K562 (cell line): ENCODE measurements at regions not wholly inside any gene's neighbourhood (a gene's known extent, or its start where the extent isn't known, plus 50 kb on each side); places are given as distances from the start of the nearest gene placed in this dataset.

Source experiments
- ATAC-seq: fragments of 200-7000 bp; cut with Tn5 transposase; 3 replicates; pipeline ENCODE4 v1.9.1; 2020; ENCODE audit warnings: moderate library complexity
- BruUV-seq: library from RNA; stranded (reverse); fragments of 400-500 nt; replicated peaks from 2 replicates; lab custom pipeline; 2021; lab: Mats Ljungman, UMichigan
- CTCF ChIA-PET: fragments of 300-600 bp; formaldehyde crosslinking; extraction: SDS; loops from one replicate; lab custom pipeline; 2021; ENCODE audit warnings: low intra/inter-chr PET ratio; lab: Yijun Ruan, JAX
- POLR2A ChIA-PET: fragments of 300-600, 350-650 bp; sonication (Branson Sonifier 250); formaldehyde crosslinking; extraction: SDS; loops from one replicate; lab custom pipeline; 2021; ENCODE audit warnings: antibody characterized with exemption, inconsistent platforms; lab: Yijun Ruan, JAX
- DNase-seq, 4 experiments: peaks; one replicate each; pipeline versions ENCODE4 v3.0.0 to v3.0.0-alpha.2; 2011 to 2018; ENCODE audit warnings: low spot score in 3 of 4, mixed read lengths in 3 of 4; ENCODE audit errors: extremely low read depth in 1 of 4
- FAIRE-seq: peaks from 2 replicates; lab custom pipeline; 2011; peaks lifted over from hg19 to GRCh38; lab: Jason Lieb, UNC
- H2AFZ ChIP-seq: 2 replicates; pipeline ENCODE4 v1.6.0; 2011; ENCODE audit warnings: low read depth, low read length, control low read depth, inconsistent platforms
- H3K27ac ChIP-seq: fragments of 200-600 bp; 3 replicates; pipeline ENCODE4 v1.8.0; 2011; ENCODE audit warnings: low read depth, mild to moderate bottlenecking, control low read depth, inconsistent platforms, low read length, moderate library complexity, mixed read lengths; ENCODE audit errors: extremely low read depth
- H3K27me3 ChIP-seq, 2 experiments: fragments of 300-600 bp in 1 of 2; 2 replicates in 1 of 2; 3 replicates in 1 of 2; pipeline versions ENCODE4 v1.6.0 to v1.8.0; 2011; ENCODE audit warnings: inconsistent platforms in 2 of 2, low read length in 2 of 2, mild to moderate bottlenecking in 1 of 2, mixed read lengths in 1 of 2, moderate library complexity in 1 of 2; ENCODE audit not compliant: control insufficient read depth in 2 of 2, insufficient read depth in 2 of 2
- H3K36me3 ChIP-seq: fragments of 300-600 bp; 3 replicates; pipeline ENCODE4 v1.8.0; 2011; ENCODE audit warnings: mild to moderate bottlenecking, low read length, inconsistent platforms; ENCODE audit not compliant: control insufficient read depth, insufficient read depth
- H3K4me1 ChIP-seq, 2 experiments: fragments of 200-600 bp in 1 of 2; replicated peaks in 1 of 2; 2 replicates in 1 of 2; 3 replicates in 1 of 2; pipeline versions ENCODE4 v1.5.1 to v1.8.0; 2011; ENCODE audit warnings: inconsistent platforms in 2 of 2, low read length in 2 of 2, mild to moderate bottlenecking in 1 of 2, mixed read lengths in 1 of 2, moderate library complexity in 1 of 2; ENCODE audit not compliant: control insufficient read depth in 2 of 2, insufficient read depth in 2 of 2
- H3K4me2 ChIP-seq: 2 replicates; pipeline ENCODE4 v1.6.1; 2011; ENCODE audit warnings: low read length, control low read depth, inconsistent platforms, mixed read lengths; ENCODE audit not compliant: insufficient read depth
- H3K4me3 ChIP-seq: fragments of 200-600 bp; sonication (generic), shearing (Covaris generic); 2 replicates; pipeline ENCODE4 v1.5.1; 2016; ENCODE audit warnings: control low read depth, inconsistent platforms
- H3K79me2 ChIP-seq: fragments of 200-600 bp; 3 replicates; pipeline ENCODE4 v1.8.0; 2011; ENCODE audit warnings: low read length, inconsistent platforms; ENCODE audit not compliant: control insufficient read depth, insufficient read depth
- H3K9ac ChIP-seq, 2 experiments: 2 replicates each; pipeline versions ENCODE4 v1.6.0 to v1.6.1; 2011; ENCODE audit warnings: low read depth in 2 of 2, low read length in 2 of 2, control low read depth in 1 of 2, inconsistent platforms in 1 of 2, mild to moderate bottlenecking in 1 of 2, mixed read lengths in 1 of 2; ENCODE audit not compliant: insufficient read depth in 1 of 2
- H3K9me1 ChIP-seq: one replicate; pipeline ENCODE4 v1.6.0; 2011; ENCODE audit warnings: inconsistent platforms, mild to moderate bottlenecking, low read length, moderate library complexity; ENCODE audit not compliant: control insufficient read depth, insufficient read depth
- H3K9me3 ChIP-seq: replicated peaks from 2 replicates; pipeline ENCODE4 v1.5.1; 2011; ENCODE audit warnings: low read depth, low read length, inconsistent platforms; ENCODE audit not compliant: control insufficient read depth, insufficient read depth
- H4K20me1 ChIP-seq: replicated peaks from 2 replicates; pipeline ENCODE4 v1.6.1; 2011; ENCODE audit warnings: low read length, inconsistent platforms, mixed read lengths; ENCODE audit not compliant: control insufficient read depth, insufficient read depth
- BRD4 ChIP-seq: fragments of 200-600 bp; sonication (generic); IDR thresholded peaks from 2 replicates; pipeline ENCODE4 v1.6.1; 2017; ENCODE audit warnings: inconsistent platforms
- MBD2 ChIP-seq: sonication (generic); IDR thresholded peaks from 2 replicates; pipeline ENCODE4 v1.6.1; 2016; ENCODE audit warnings: low read depth, borderline replicate concordance
- SLC30A9 ChIP-seq: fragments of 250-450 bp; sonication (Bioruptor Pico); IDR thresholded peaks from 2 replicates; pipeline ENCODE4 v1.8.0; 2022; ENCODE audit warnings: mild to moderate bottlenecking, moderate library complexity
- SMC3 ChIP-seq: conservative IDR thresholded peaks from 2 replicates; pipeline ENCODE4 v1.6.1; 2011; ENCODE audit warnings: low read depth, low read length, improper control_type of control experiment; ENCODE audit not compliant: insufficient read depth
- ZZZ3 ChIP-seq: fragments of 450-650 bp; IDR thresholded peaks from 2 replicates; pipeline ENCODE4 v1.6.1; 2016; ENCODE audit warnings: antibody characterized with exemption, mild to moderate bottlenecking, moderate library complexity
- WGBS: fragments of 100-300 bp; shearing (Covaris generic); methylation state at CpG from one replicate; pipeline ENCODE4 v1.1.6; 2016; ENCODE audit warnings: low coverage, mixed read lengths; ENCODE audit not compliant: insufficient coverage; ENCODE audit errors: missing lambda C conversion rate; 5-methylcytosine and 5-hydroxymethylcytosine counted together
- in situ Hi-C: fragments of 300-500 bp; cut with MboI; formaldehyde crosslinking; loops from 4 replicates; pipeline ENCODE4 v1.15.0; 2018; ENCODE audit warnings: inconsistent platforms, mixed read lengths
- intact Hi-C: fragments of 100-400 bp; cut with micrococcal nuclease; formaldehyde crosslinking; loops from 2 replicates; pipeline ENCODE4 v1.14.2; 2022
- TF ChIP-seq, protein P1 (sequence below): sonication (generic); formaldehyde crosslinking; IDR thresholded peaks from 2 replicates; pipeline ENCODE4 v1.8.0; 2022; ENCODE audit warnings: mild to moderate bottlenecking, missing genetic modification reagents
- TF ChIP-seq, protein P2 (sequence below): fragments of 450-650 bp; conservative IDR thresholded peaks from 2 replicates; pipeline ENCODE4 v1.6.1; 2016; ENCODE audit warnings: missing genetic modification characterization, low read depth, mild to moderate bottlenecking, control low read depth, missing compliant biosample characterization

DNA sequence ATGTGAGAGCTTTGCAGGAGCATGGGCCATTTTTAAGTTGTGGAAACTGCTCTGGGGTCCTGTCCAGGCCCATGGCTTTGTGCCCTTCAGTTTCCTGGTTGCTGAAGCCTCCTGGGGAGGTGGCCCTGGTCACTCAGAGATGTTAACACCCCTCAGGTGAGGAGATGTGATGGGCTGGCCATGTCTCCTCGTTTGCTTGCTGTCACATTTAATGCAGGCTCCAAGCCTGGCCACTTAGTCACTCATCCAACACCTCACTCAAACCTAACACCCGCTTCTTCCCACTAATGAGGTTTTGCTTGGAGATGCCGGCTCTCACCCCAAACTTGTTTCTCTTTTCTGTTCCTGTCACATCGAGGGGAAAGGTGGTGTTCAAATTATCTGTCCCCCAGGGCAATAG is 192.7 kb downstream of the PTPRU start:
- no peak overlapping the region for H3K4me2 ChIP-seq
- no TSS peak for BruUV-seq
- no peaks in the 10 kb centered on the region; a peak in 1 of 5 replicates for H3K4me1 ChIP-seq
- no peaks in the 10 kb centered on the region for H3K9me1 ChIP-seq
- no peaks in the 10 kb centered on the region for H3K36me3 ChIP-seq
- ChIA-PET CTCF (no interaction called here), POLR2A (no interaction called here)
- FAIRE-seq (no peak), ATAC-seq (no peak), DNase-seq (no peak)
- in situ Hi-C loops (no loop called here), intact Hi-C loops (no loop called here)
- H3K9me3 ChIP-seq: no peaks in the 10 kb centered on the region
- 0% methylated on average over 4 of the region's 4 CpGs for WGBS
- peaks cover 0 to 2% of the 10 kb centered on the region in 2 experiments; a peak in 1 of 5 replicates for H3K27me3 ChIP-seq
- H3K9ac ChIP-seq: no peak overlapping the region
- TF ChIP-seq, protein P1, sequence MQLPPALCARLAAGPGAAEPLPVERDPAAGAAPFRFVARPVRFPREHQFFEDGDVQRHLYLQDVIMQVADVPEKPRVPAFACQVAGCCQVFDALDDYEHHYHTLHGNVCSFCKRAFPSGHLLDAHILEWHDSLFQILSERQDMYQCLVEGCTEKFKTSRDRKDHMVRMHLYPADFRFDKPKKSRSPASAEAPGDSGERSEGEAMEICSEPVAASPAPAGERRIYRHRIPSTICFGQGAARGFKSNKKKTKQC (CRISPR knock-in tag): no peak
- TF ChIP-seq BRD4: no peak
- no peak overlapping the region for H3K4me3 ChIP-seq
- H4K20me1 ChIP-seq: peaks cover 5% of the 10 kb centered on the region; the same call in 1 of the 2 replicates
- no peak overlapping the region for H2AFZ ChIP-seq
- no peaks in the 10 kb centered on the region for H3K79me2 ChIP-seq
- H3K27ac ChIP-seq: no peak overlapping the region

DNA sequence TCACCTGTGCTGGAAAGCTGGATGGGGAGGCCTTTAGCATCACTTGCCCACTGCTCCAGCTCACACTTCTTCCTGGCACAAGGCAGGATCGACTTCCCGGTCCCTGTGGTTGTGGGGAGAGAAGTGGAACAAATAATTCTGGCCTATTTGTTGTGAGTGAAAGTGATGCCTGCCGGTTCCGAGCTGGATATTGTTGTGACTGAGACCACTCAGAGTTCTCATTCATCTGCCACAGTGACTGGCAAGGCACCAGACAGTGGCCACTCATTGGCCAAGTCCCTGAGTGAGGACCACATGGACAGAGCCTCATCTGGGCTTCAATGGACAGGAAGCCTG is 191.9 kb downstream of the PTPRU start:
- no peak for DNase-seq
- CTCF ChIA-PET: no interaction called here
- TF ChIP-seq ZZZ3 (no peak), SLC30A9 (CRISPR knock-in tag) (no peak), SMC3 (no peak), MBD2 (no peak)
- TF ChIP-seq, protein P2, sequence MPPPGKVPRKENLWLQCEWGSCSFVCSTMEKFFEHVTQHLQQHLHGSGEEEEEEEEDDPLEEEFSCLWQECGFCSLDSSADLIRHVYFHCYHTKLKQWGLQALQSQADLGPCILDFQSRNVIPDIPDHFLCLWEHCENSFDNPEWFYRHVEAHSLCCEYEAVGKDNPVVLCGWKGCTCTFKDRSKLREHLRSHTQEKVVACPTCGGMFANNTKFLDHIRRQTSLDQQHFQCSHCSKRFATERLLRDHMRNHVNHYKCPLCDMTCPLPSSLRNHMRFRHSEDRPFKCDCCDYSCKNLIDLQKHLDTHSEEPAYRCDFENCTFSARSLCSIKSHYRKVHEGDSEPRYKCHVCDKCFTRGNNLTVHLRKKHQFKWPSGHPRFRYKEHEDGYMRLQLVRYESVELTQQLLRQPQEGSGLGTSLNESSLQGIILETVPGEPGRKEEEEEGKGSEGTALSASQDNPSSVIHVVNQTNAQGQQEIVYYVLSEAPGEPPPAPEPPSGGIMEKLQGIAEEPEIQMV: no peak
- TF ChIP-seq, all 486 proteins: peak for 0

More for the DNA sequence above, 191.9 kb downstream of the PTPRU start:
- Histone ChIP-seq H3K4me2 (no peak overlapping the region), H2AFZ (no peak overlapping the region), H3K79me2 (no peaks in the 10 kb centered on the region), H3K9ac (no peak overlapping the region), H3K4me3 (no peak overlapping the region), H3K9me3 (no peaks in the 10 kb centered on the region), H4K20me1 (peaks cover 5% of the 10 kb centered on the region; the same call in 1 of the 2 replicates), H3K27ac (no peak overlapping the region), H3K9me1 (no peaks in the 10 kb centered on the region), H3K36me3 (no peaks in the 10 kb centered on the region), H3K4me1 (no peaks in the 10 kb centered on the region; a peak in 1 of 5 replicates), H3K27me3 (peaks cover 0 to 4% of the 10 kb centered on the region in 2 experiments; a peak in 1 of 5 replicates)
- no peak for ATAC-seq
- WGBS: 4% methylated on average over 4 of the region's 4 CpGs
- FAIRE-seq: no peak
- POLR2A ChIA-PET: no interaction called here
- intact Hi-C loops: no loop called here
- no TSS peak for BruUV-seq
- in situ Hi-C loops: no loop called here
